K562 (cell line): ENCODE measurements at regions not wholly inside any gene's neighbourhood (a gene's known extent, or its start where the extent isn't known, plus 50 kb on each side); places are given as distances from the start of the nearest gene placed in this dataset.

ENCODE experiments used
- SLC30A9 ChIP-seq: fragments of 250-450 bp; sonication (Bioruptor Pico); IDR thresholded peaks from 2 replicates; pipeline ENCODE4 v1.8.0; 2022; ENCODE audit warnings: mild to moderate bottlenecking, moderate library complexity
- TF ChIP-seq, protein P1 (sequence below): fragments of 200-800 bp; sonication (Bioruptor generic); IDR thresholded peaks from 2 replicates; pipeline ENCODE4 v1.6.1; 2017; ENCODE audit warnings: missing genetic modification characterization, missing compliant biosample characterization
- TF ChIP-seq, protein P2 (sequence below): fragments of 450-650 bp; IDR thresholded peaks from 2 replicates; pipeline ENCODE4 v1.6.1; 2016; ENCODE audit warnings: low read depth, mild to moderate bottlenecking, moderate library complexity

DNA sequence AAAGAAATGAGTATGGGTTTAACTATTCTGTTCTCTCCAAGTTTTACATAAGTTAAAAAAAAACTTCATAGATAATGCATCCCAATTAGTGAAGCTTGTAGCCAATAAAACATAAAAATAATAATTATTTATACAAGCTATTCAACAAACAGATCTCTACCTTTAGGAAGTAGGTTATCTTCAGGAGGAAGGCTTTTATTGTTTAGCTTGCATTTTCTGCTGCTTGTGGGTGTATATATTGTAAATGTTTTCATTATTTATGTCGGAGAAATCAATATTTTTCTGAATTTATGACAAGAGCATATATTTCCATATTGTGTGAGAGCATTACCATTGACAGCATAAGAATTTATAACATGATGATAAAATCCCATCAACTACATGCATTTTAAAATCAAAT is 208.3 kb downstream of the TRAM1L1 start:
- TF ChIP-seq, protein P1, sequence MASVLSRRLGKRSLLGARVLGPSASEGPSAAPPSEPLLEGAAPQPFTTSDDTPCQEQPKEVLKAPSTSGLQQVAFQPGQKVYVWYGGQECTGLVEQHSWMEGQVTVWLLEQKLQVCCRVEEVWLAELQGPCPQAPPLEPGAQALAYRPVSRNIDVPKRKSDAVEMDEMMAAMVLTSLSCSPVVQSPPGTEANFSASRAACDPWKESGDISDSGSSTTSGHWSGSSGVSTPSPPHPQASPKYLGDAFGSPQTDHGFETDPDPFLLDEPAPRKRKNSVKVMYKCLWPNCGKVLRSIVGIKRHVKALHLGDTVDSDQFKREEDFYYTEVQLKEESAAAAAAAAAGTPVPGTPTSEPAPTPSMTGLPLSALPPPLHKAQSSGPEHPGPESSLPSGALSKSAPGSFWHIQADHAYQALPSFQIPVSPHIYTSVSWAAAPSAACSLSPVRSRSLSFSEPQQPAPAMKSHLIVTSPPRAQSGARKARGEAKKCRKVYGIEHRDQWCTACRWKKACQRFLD = no peak
- TF ChIP-seq, protein P2, sequence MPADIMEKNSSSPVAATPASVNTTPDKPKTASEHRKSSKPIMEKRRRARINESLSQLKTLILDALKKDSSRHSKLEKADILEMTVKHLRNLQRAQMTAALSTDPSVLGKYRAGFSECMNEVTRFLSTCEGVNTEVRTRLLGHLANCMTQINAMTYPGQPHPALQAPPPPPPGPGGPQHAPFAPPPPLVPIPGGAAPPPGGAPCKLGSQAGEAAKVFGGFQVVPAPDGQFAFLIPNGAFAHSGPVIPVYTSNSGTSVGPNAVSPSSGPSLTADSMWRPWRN = no peak
- no peak for TF ChIP-seq SLC30A9
